Left renal pelvis (tissue), 4 donors: ENCODE measurements at regions not wholly inside any gene's neighbourhood (a gene's known extent, or its start where the extent isn't known, plus 50 kb on each side); places are given as distances from the start of the nearest gene placed in this dataset.
"Not testable (repeated sequence)": the region's sequence is repeated elsewhere in the genome, so short reads cannot be mapped to it uniquely, and the experiment has no call there.

ENCODE experiments used
- DNase-seq, 4 donors: peaks; one replicate each; pipeline ENCODE4 v3.0.0-alpha.2; 2013; ENCODE audit warnings: low read depth in 4 of 4, low spot score in 3 of 4

- no peak for DNase-seq
These were observed 324.2 kb downstream of the ANTXR2 start for GRCh38 chr4:79748835-79749234.

- peak in 1 of 4 donors; percentile 3 for DNase-seq
These were observed 325.8 kb downstream of the ANTXR2 start for GRCh38 chr4:79747252-79747651.

- no peak for DNase-seq
These were observed 330.0 kb downstream of the ANTXR2 start for GRCh38 chr4:79743014-79743413.

GRCh38 chr4:79739912-79740311 is 331.9 kb upstream of the GK2 start:
- DNase-seq = no peak

- no peak for DNase-seq
These were observed 315.5 kb upstream of the GK2 start for GRCh38 chr4:79723507-79723906.

GRCh38 chr4:79700356-79700755 is 292.3 kb upstream of the GK2 start:
- no peak for DNase-seq

GRCh38 chr4:79697444-79697843 is 289.4 kb upstream of the GK2 start:
- DNase-seq = no peak

GRCh38 chr4:79696534-79696933 is 288.5 kb upstream of the GK2 start:
- not testable (repeated sequence) for DNase-seq

GRCh38 chr4:79695848-79696247 is 287.8 kb upstream of the GK2 start:
- no peak for DNase-seq

- DNase-seq = peak in 1 of 4 donors; percentile 17
These were observed 281.7 kb upstream of the GK2 start for GRCh38 chr4:79689740-79690139.

GRCh38 chr4:79688691-79689090 is 280.7 kb upstream of the GK2 start:
- peak in 2 of 4 donors; percentile 6 to 47 for DNase-seq

GRCh38 chr4:79687006-79687405 is 279.0 kb upstream of the GK2 start:
- DNase-seq = no peak

- DNase-seq = no peak
These were observed 277.5 kb upstream of the GK2 start for GRCh38 chr4:79685542-79685941.

GRCh38 chr4:79684516-79684915 is 276.5 kb upstream of the GK2 start:
- no peak for DNase-seq

GRCh38 chr4:79682801-79683530 is 274.9 kb upstream of the GK2 start:
- no peak for DNase-seq

GRCh38 chr4:79682161-79682560 is 274.1 kb upstream of the GK2 start:
- no peak for DNase-seq

- no peak for DNase-seq
These were observed 271.8 kb upstream of the GK2 start for GRCh38 chr4:79679859-79680258.

GRCh38 chr4:79678472-79679202 is 270.6 kb upstream of the GK2 start:
- no peak for DNase-seq

- no peak for DNase-seq
These were observed 268.7 kb upstream of the GK2 start for GRCh38 chr4:79676705-79677104.

- not testable (repeated sequence) for DNase-seq
These were observed 266.9 kb upstream of the GK2 start for GRCh38 chr4:79674906-79675305.

- DNase-seq = no peak
These were observed 265.9 kb upstream of the GK2 start for GRCh38 chr4:79673898-79674297.

GRCh38 chr4:79673377-79673776 is 265.3 kb upstream of the GK2 start:
- DNase-seq = no peak
